Aorta (tissue), 5 donors: ENCODE measurements at regions not wholly inside any gene's neighbourhood (a gene's known extent, or its start where the extent isn't known, plus 50 kb on each side); places are given as distances from the start of the nearest gene placed in this dataset.

Experiments
- ATAC-seq: fragments of 200-7000 bp; cut with Tn5 transposase; one replicate; pipeline ENCODE4 v1.9.1; 2022; ENCODE audit warnings: moderate library complexity; ENCODE audit not compliant: low FRiP score
- DNase-seq, 2 donors: peaks; one replicate each; pipeline ENCODE4 v3.0.0-alpha.2; 2020
- H3K27ac ChIP-seq, 2 donors: one replicate each; pipeline ENCODE4 v1.5.1; 2013; ENCODE audit warnings: low read length in 2 of 2, mild to moderate bottlenecking in 2 of 2, moderate library complexity in 2 of 2, control low read depth in 1 of 2, inconsistent platforms in 1 of 2, low read depth in 1 of 2
- H3K27me3 ChIP-seq, 2 donors: one replicate each; pipeline ENCODE4 v1.6.1; 2013; ENCODE audit warnings: control low read depth in 1 of 2, low read length in 1 of 2, mild to moderate bottlenecking in 1 of 2, moderate library complexity in 1 of 2; ENCODE audit not compliant: insufficient read depth in 2 of 2, control insufficient read depth in 1 of 2
- H3K36me3 ChIP-seq, 2 donors: one replicate each; pipeline ENCODE4 v1.6.1; 2013; ENCODE audit warnings: control low read depth in 1 of 2, low read length in 1 of 2, mild to moderate bottlenecking in 1 of 2; ENCODE audit not compliant: insufficient read depth in 2 of 2, control insufficient read depth in 1 of 2
- H3K4me1 ChIP-seq, 2 donors: one replicate each; pipeline ENCODE4 v1.6.1; 2013; ENCODE audit warnings: low read length in 2 of 2, control low read depth in 1 of 2, mild to moderate bottlenecking in 1 of 2, moderate library complexity in 1 of 2; ENCODE audit not compliant: insufficient read depth in 2 of 2, control insufficient read depth in 1 of 2
- H3K4me3 ChIP-seq, 2 donors: one replicate each; pipeline ENCODE4 v1.5.1; 2013; ENCODE audit warnings: low read length in 2 of 2, control low read depth in 1 of 2, mild to moderate bottlenecking in 1 of 2
- H3K9me3 ChIP-seq: one replicate; pipeline ENCODE4 v1.6.1; 2013; ENCODE audit warnings: mild to moderate bottlenecking, low read length; ENCODE audit not compliant: control insufficient read depth
- WGBS, 2 donors: extraction: QIAGEN DNeasy Blood & Tissue Kit; methylation state at CpG; one replicate each; pipeline ENCODE4 v1.1.7; 2013; 5-methylcytosine and 5-hydroxymethylcytosine counted together
- intact Hi-C, 2 donors: fragments of 100-400 bp; cut with DNase I; formaldehyde crosslinking; loops; one replicate each; pipeline versions ENCODE4 v1.14.2 to v1.15.0; 2022
- donor health status: healthy with polysubstance abuse.
- donor health status: Bipolar disorder and iron deficiency.
- donor health status: DM: no; HTN: no; CAD: no.
- donor health status: DM: no; HTN: no; CAD: no.
- donor health status: DM: yes; HTN: yes; CAD: no.

- no peak for DNase-seq
- Histone ChIP-seq H3K36me3 (no peaks in the 10 kb centered on the region), H3K4me3 (no peak overlapping the region), H3K27me3 (no peaks in the 10 kb centered on the region), H3K9me3 (no peaks in the 10 kb centered on the region), H3K4me1 (no peaks in the 10 kb centered on the region), H3K27ac (no peak overlapping the region)
- no peak for ATAC-seq
- intact Hi-C loops: no loop called here
- 17 to 31% methylated on average over 2 of the region's 2 CpGs for WGBS, 2 donors
Measured at GRCh38 chr11:80321786-80322185, 881.0 kb upstream of the TENM4 start.

- WGBS, 2 donors: 82 to 84% methylated on average over 4 of the region's 4 CpGs
- no peaks in the 10 kb centered on the region for H3K36me3 ChIP-seq
- no peak for ATAC-seq
- no peak overlapping the region for H3K27ac ChIP-seq
- no peak for DNase-seq
- no peaks in the 10 kb centered on the region for H3K4me1 ChIP-seq
- intact Hi-C loops: no loop called here
- no peaks in the 10 kb centered on the region for H3K9me3 ChIP-seq
- no peak overlapping the region for H3K4me3 ChIP-seq
- no peaks in the 10 kb centered on the region for H3K27me3 ChIP-seq
Measured at GRCh38 chr11:80320765-80321164, 879.9 kb upstream of the TENM4 start.

GRCh38 chr11:80320226-80320625, 879.4 kb upstream of the TENM4 start:
- 85 to 93% methylated on average over 1 of the region's 1 CpG for WGBS, 2 donors
- intact Hi-C loops: no loop called here
- no peaks in the 10 kb centered on the region for H3K36me3 ChIP-seq
- DNase-seq (no peak), ATAC-seq (no peak)
- H3K9me3 ChIP-seq: no peaks in the 10 kb centered on the region
- no peak overlapping the region for H3K27ac ChIP-seq
- H3K4me3 ChIP-seq: no peak overlapping the region
- H3K4me1 ChIP-seq: no peaks in the 10 kb centered on the region
- no peaks in the 10 kb centered on the region for H3K27me3 ChIP-seq

- Histone ChIP-seq H3K4me1 (no peaks in the 10 kb centered on the region), H3K27me3 (no peaks in the 10 kb centered on the region), H3K9me3 (no peaks in the 10 kb centered on the region), H3K4me3 (no peak overlapping the region), H3K27ac (no peak overlapping the region), H3K36me3 (no peaks in the 10 kb centered on the region)
- DNase-seq: no peak
- WGBS, 2 donors: 93 to 95% methylated on average over 1 of the region's 1 CpG
- ATAC-seq: no peak
- intact Hi-C loops: no loop called here
Measured at GRCh38 chr11:80317612-80318011, 876.8 kb upstream of the TENM4 start.

- WGBS, 2 donors: 41 to 57% methylated on average over 2 of the region's 2 CpGs
- Histone ChIP-seq H3K36me3 (no peaks in the 10 kb centered on the region), H3K27ac (no peak overlapping the region), H3K4me3 (no peak overlapping the region), H3K27me3 (no peaks in the 10 kb centered on the region), H3K9me3 (no peaks in the 10 kb centered on the region), H3K4me1 (no peaks in the 10 kb centered on the region)
- intact Hi-C loops: no loop called here
- DNase-seq (no peak), ATAC-seq (no peak)
Measured at GRCh38 chr11:80315200-80315599, 874.4 kb upstream of the TENM4 start.

- peaks cover 0 to 1% of the 10 kb centered on the region in 2 donors for H3K27me3 ChIP-seq
- ATAC-seq (no peak), DNase-seq (no peak)
- no peak overlapping the region for H3K4me3 ChIP-seq
- H3K36me3 ChIP-seq: no peaks in the 10 kb centered on the region
- H3K4me1 ChIP-seq: no peaks in the 10 kb centered on the region
- no peaks in the 10 kb centered on the region for H3K9me3 ChIP-seq
- H3K27ac ChIP-seq: no peak overlapping the region
- intact Hi-C loops: no loop called here
Measured at GRCh38 chr11:80309301-80309700, 868.5 kb upstream of the TENM4 start.

GRCh38 chr11:80307676-80308075, 866.8 kb upstream of the TENM4 start:
- WGBS, 2 donors: 96 to 99% methylated on average over 2 of the region's 2 CpGs
- Histone ChIP-seq H3K27ac (no peak overlapping the region), H3K36me3 (no peaks in the 10 kb centered on the region), H3K27me3 (peaks cover 0 to 1% of the 10 kb centered on the region in 2 donors), H3K9me3 (no peaks in the 10 kb centered on the region), H3K4me1 (no peaks in the 10 kb centered on the region), H3K4me3 (no peak overlapping the region)
- ATAC-seq (no peak), DNase-seq (no peak)
- intact Hi-C loops: no loop called here

- intact Hi-C loops: no loop called here
- H3K4me3 ChIP-seq: no peak overlapping the region
- H3K27me3 ChIP-seq: no peaks in the 10 kb centered on the region
- no peak for ATAC-seq
- H3K27ac ChIP-seq: no peak overlapping the region
- no peak for DNase-seq
- H3K4me1 ChIP-seq: no peaks in the 10 kb centered on the region
- 56 to 60% methylated on average over 5 of the region's 5 CpGs for WGBS, 2 donors
- no peaks in the 10 kb centered on the region for H3K9me3 ChIP-seq
- no peaks in the 10 kb centered on the region for H3K36me3 ChIP-seq
Measured at GRCh38 chr11:80297858-80298632, 857.2 kb upstream of the TENM4 start.

- intact Hi-C loops: no loop called here
- H3K27ac ChIP-seq: no peak overlapping the region
- H3K4me1 ChIP-seq: no peaks in the 10 kb centered on the region
- no peak overlapping the region for H3K4me3 ChIP-seq
- ATAC-seq (no peak), DNase-seq (no peak)
- WGBS, 2 donors: 89 to 95% methylated on average over 2 of the region's 2 CpGs
- H3K9me3 ChIP-seq: no peaks in the 10 kb centered on the region
- H3K36me3 ChIP-seq: no peaks in the 10 kb centered on the region
- no peaks in the 10 kb centered on the region for H3K27me3 ChIP-seq
Measured at GRCh38 chr11:80293293-80293692, 852.5 kb upstream of the TENM4 start.
